Activated naive CD4-positive, alpha-beta T cell treated with anti-CD3 and anti-CD28 coated beads, Interleukin-2, amount 50 U/mL, for 24 hours (primary cell): ENCODE measurements at regions not wholly inside any gene's neighbourhood (a gene's known extent, or its start where the extent isn't known, plus 50 kb on each side); places are given as distances from the start of the nearest gene placed in this dataset.

Experiments used
- H3K27ac Mint-ChIP-seq: one replicate; pipeline ENCODE4 v1.8.0; 2021; ENCODE audit warnings: mild to moderate bottlenecking, mixed read lengths
- H3K27me3 Mint-ChIP-seq: one replicate; pipeline ENCODE4 v1.8.0; 2021; ENCODE audit warnings: mixed read lengths
- H3K36me3 Mint-ChIP-seq: one replicate; pipeline ENCODE4 v1.8.0; 2021; ENCODE audit warnings: mixed read lengths
- H3K4me1 Mint-ChIP-seq: one replicate; pipeline ENCODE4 v1.8.0; 2021; ENCODE audit warnings: mixed read lengths
- H3K4me3 Mint-ChIP-seq: one replicate; pipeline ENCODE4 v1.8.0; 2021; ENCODE audit warnings: mild to moderate bottlenecking, mixed read lengths
- H3K9me3 Mint-ChIP-seq: one replicate; pipeline ENCODE4 v1.8.0; 2021; ENCODE audit warnings: mixed read lengths

DNA sequence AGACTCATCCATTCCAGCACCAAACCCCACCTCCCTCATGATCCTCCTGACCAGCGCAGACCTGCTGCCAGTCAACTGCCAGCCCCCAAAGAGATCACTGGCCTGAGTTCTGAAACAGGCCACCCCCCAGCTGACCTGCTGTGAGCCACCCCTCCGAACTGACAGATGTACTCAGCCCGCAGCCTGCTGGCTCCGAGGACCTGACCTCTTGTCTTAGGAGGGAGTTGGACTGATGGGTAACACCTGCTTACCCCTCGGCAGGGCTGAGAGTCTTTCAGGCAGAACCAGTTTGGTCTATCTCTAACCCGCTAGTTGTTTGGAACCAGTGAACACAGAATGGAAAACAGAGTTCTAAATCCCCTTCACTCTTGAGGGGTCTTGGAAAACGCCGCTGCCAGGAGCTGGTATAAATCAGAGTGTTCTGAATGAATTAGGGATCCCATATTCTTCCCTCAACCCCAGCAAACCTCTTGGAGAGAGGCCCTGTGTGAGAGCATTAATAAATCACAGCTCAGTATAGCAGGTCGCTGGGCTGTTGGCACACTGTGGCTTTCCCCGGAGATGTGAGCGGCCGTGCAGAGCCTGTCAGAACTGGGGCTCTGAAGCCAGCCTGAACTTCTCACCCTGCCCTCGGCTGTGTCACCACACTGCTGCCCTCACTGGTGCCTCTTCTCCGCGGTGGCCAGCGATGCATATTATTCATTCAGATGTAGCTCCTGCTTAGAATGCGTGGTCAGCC is 165.1 kb upstream of the NCAM1 start:
- Mint-ChIP-seq H3K27me3 (peaks cover 4% of the 10 kb centered on the region), H3K4me1 (no peaks in the 10 kb centered on the region), H3K27ac (no peak overlapping the region), H3K4me3 (no peak overlapping the region), H3K36me3 (no peaks in the 10 kb centered on the region), H3K9me3 (no peaks in the 10 kb centered on the region)

DNA sequence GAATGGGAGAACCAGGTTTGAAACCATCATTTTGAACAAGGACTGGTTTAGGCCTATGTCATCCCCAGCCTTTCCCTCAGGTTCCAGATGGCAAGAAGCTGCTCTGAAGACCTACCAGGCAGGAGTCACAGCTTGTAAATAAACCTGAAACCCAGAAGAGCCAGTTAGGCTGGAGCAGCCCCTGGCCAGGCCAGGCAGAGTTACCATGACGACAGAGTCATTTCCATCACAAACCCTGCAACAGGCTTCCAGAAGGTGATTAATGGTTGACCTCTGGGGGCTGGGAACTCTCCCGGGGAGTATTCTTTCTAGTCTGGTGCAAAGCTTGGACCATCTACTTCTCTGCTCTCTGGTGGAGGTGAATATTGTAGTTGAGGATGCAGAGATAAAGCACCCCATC is 164.1 kb upstream of the NCAM1 start:
- Mint-ChIP-seq H3K27me3 (peaks cover 6% of the 10 kb centered on the region), H3K4me1 (no peaks in the 10 kb centered on the region), H3K4me3 (no peak overlapping the region), H3K27ac (no peak overlapping the region), H3K36me3 (no peaks in the 10 kb centered on the region), H3K9me3 (no peaks in the 10 kb centered on the region)

- H3K27ac Mint-ChIP-seq, result no peak overlapping the region
- peaks cover 8% of the 10 kb centered on the region for H3K27me3 Mint-ChIP-seq
- H3K4me3 Mint-ChIP-seq, result no peak overlapping the region
- H3K9me3 Mint-ChIP-seq, result no peaks in the 10 kb centered on the region
- no peaks in the 10 kb centered on the region for H3K4me1 Mint-ChIP-seq
- no peaks in the 10 kb centered on the region for H3K36me3 Mint-ChIP-seq
Observed at GRCh38 chr11:112797648-112798293, 163.4 kb upstream of the NCAM1 start.

DNA sequence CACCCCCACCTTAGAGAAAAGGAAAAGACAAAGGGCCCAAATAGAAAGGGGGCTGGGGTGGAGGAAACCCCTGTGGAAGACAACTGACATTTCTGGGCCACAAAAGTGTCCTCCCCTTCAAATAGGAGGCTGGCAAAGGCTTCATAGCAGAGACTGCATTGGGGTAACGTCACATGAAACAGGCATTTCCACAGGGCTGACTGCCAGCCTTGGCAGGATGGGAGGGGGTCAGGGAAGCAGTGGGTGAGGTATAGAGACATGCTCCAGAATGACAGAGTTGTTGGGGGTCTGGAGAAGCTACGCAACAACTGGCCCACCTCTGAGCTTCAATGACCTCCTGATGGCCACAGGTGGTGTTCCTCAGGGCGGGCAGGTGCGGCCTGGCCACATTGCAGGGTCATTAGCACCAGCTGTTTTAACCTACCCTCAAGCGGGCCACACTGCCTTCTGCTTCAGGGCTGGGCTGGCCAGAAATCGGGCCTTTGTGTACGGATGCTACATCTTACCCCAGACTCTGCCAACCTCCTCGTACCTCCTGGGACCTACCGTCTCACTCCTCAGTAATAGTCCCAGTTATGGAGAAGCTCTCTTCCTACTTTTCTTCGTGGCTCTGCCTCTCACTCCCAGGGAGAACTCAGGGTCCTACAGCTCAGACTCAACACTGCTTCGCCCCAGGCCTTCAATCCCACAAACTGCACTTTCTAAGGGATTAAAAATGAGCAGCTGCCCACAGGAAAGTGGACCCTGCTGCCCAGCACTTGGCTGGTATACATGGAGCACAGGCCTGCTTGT is 160.0 kb upstream of the NCAM1 start:
- Mint-ChIP-seq H3K36me3 (no peaks in the 10 kb centered on the region), H3K27me3 (peaks cover 8% of the 10 kb centered on the region), H3K4me3 (no peak overlapping the region), H3K27ac (no peak overlapping the region), H3K9me3 (no peaks in the 10 kb centered on the region), H3K4me1 (no peaks in the 10 kb centered on the region)

DNA sequence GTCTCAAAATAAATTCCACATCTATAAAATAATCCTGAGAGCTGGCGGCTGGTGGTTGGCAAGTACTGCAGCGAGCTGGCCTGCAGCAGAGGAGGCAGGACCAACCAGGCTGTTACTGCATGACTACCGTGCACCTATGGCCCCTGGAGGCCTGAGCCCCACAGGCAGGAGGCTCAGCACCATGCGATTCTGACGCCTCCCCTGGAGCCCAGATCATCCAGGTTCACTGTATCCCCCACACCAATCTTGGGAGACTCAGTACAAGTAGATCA is 159.5 kb upstream of the NCAM1 start:
- H3K27me3 Mint-ChIP-seq, result peaks cover 8% of the 10 kb centered on the region
- no peaks in the 10 kb centered on the region for H3K4me1 Mint-ChIP-seq

GRCh38 chr11:112805658-112806057 is 155.6 kb upstream of the NCAM1 start:
- H3K27me3 Mint-ChIP-seq, result peaks cover 4% of the 10 kb centered on the region
- H3K4me1 Mint-ChIP-seq, result no peaks in the 10 kb centered on the region
- H3K27ac Mint-ChIP-seq, result no peak overlapping the region
- no peaks in the 10 kb centered on the region for H3K9me3 Mint-ChIP-seq
- no peak overlapping the region for H3K4me3 Mint-ChIP-seq
- no peaks in the 10 kb centered on the region for H3K36me3 Mint-ChIP-seq

More for the DNA sequence above, 159.5 kb upstream of the NCAM1 start:
- Mint-ChIP-seq H3K9me3 (no peaks in the 10 kb centered on the region), H3K4me3 (no peak overlapping the region), H3K36me3 (no peaks in the 10 kb centered on the region), H3K27ac (no peak overlapping the region)

DNA sequence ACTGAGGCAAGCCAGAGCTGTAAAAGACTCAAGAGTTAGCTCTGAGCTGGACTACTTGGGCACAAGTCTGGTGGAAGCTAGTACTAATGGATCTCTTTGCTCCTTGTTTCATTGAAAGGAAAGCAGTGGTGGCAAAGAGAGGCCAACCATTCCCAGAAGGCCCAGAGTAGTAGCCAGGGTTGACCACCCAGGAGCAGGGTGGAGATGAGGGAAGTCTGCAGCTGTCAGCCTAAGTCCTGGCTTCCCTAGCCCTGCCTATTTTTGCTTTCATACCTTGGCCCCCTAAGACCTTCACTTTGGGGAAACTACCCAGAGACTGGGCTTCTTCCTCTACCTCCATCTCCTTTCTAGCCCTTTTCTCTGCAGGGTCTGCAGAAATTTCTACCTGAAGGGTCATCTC is 155.0 kb upstream of the NCAM1 start:
- Mint-ChIP-seq H3K4me1 (no peaks in the 10 kb centered on the region), H3K27ac (no peak overlapping the region), H3K27me3 (peaks cover 4% of the 10 kb centered on the region), H3K4me3 (no peak overlapping the region), H3K9me3 (no peaks in the 10 kb centered on the region), H3K36me3 (no peaks in the 10 kb centered on the region)

DNA sequence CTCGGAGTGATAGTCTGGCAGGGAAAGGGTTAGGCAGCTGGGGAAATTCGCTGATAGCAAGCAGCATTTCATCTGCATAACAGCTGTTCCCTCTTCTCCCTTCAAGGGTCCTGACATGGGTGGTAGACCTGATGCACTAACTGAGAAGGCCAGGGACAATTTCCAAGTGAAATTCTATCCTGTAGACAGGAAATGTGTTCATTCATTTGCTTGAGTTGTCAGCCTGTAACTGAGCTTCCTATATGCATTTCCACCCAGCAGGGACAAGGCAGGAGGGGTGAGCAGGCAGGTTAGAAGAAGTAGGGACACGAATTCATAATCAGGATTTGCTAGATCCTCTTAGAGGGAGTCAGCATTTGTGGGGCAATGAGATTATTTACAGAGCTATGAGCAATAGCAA is 154.3 kb upstream of the NCAM1 start:
- H3K27me3 Mint-ChIP-seq, result peaks cover 4% of the 10 kb centered on the region
- H3K4me3 Mint-ChIP-seq, result no peak overlapping the region
- H3K27ac Mint-ChIP-seq, result no peak overlapping the region
- no peaks in the 10 kb centered on the region for H3K4me1 Mint-ChIP-seq
- no peaks in the 10 kb centered on the region for H3K9me3 Mint-ChIP-seq
- H3K36me3 Mint-ChIP-seq, result no peaks in the 10 kb centered on the region

DNA sequence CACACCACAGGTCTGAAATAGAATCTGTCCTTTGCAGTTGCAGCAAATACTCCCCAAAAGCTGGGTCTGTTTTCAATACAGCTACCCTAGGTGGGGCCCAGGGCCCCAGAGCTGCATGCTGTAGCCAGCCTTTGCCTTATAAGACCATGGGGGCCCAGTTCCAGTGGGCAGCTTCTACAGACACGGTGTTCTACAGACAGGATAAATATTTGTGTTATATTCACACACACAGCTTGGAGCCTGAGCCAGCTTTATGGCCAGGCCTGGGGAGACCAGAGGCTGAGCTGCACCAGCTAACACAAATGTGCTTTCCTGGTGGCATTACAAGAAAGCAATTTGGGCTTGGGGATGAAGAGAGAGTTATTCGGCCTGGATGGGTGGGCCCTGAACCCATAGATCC is 151.8 kb upstream of the NCAM1 start:
- Mint-ChIP-seq H3K9me3 (no peaks in the 10 kb centered on the region), H3K36me3 (no peaks in the 10 kb centered on the region), H3K27ac (no peak overlapping the region), H3K4me3 (no peak overlapping the region), H3K4me1 (no peaks in the 10 kb centered on the region), H3K27me3 (no peaks in the 10 kb centered on the region)

DNA sequence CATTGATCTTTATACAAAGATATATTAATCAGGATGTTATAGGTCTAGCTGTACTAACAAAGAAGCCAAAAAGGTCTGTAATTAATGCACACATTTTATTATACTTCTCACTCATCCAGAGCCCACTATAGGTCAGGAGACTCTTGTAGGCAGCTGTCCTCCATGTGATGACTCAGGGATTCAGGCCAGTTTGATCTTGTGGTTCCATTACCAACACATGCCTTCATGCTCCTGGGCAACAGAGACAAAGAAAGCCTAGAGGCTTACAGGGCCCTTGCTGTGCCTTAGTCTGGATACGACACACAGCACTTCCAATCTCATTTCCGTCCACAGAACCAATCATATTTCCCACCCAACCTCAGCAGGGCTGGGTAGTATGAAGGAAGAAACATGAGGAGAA is 150.3 kb upstream of the NCAM1 start:
- H3K27me3 Mint-ChIP-seq, result no peaks in the 10 kb centered on the region
- H3K36me3 Mint-ChIP-seq, result no peaks in the 10 kb centered on the region
- no peak overlapping the region for H3K4me3 Mint-ChIP-seq
- no peak overlapping the region for H3K27ac Mint-ChIP-seq
- no peaks in the 10 kb centered on the region for H3K9me3 Mint-ChIP-seq
- H3K4me1 Mint-ChIP-seq, result no peaks in the 10 kb centered on the region

- Mint-ChIP-seq H3K4me3 (no peak overlapping the region), H3K4me1 (no peaks in the 10 kb centered on the region), H3K27ac (no peak overlapping the region), H3K27me3 (no peaks in the 10 kb centered on the region), H3K9me3 (no peaks in the 10 kb centered on the region), H3K36me3 (no peaks in the 10 kb centered on the region)
Observed at GRCh38 chr11:112811783-112812182, 149.4 kb upstream of the NCAM1 start.

- H3K27ac Mint-ChIP-seq, result no peak overlapping the region
- no peaks in the 10 kb centered on the region for H3K9me3 Mint-ChIP-seq
- H3K27me3 Mint-ChIP-seq, result no peaks in the 10 kb centered on the region
- no peaks in the 10 kb centered on the region for H3K36me3 Mint-ChIP-seq
- H3K4me3 Mint-ChIP-seq, result no peak overlapping the region
- no peaks in the 10 kb centered on the region for H3K4me1 Mint-ChIP-seq
Observed at GRCh38 chr11:112812729-112813128, 148.5 kb upstream of the NCAM1 start.

- H3K4me3 Mint-ChIP-seq, result no peak overlapping the region
Observed at GRCh38 chr11:112814168-112814567, 147.1 kb upstream of the NCAM1 start.

GRCh38 chr11:112817376-112817775 is 143.8 kb upstream of the NCAM1 start:
- H3K4me3 Mint-ChIP-seq, result no peak overlapping the region
- no peak overlapping the region for H3K27ac Mint-ChIP-seq
- no peaks in the 10 kb centered on the region for H3K4me1 Mint-ChIP-seq
- H3K36me3 Mint-ChIP-seq, result no peaks in the 10 kb centered on the region
- H3K27me3 Mint-ChIP-seq, result peaks cover 4% of the 10 kb centered on the region
- no peaks in the 10 kb centered on the region for H3K9me3 Mint-ChIP-seq

More at GRCh38 chr11:112814168-112814567, 147.1 kb upstream of the NCAM1 start:
- Mint-ChIP-seq H3K27ac (no peak overlapping the region), H3K4me1 (no peaks in the 10 kb centered on the region), H3K9me3 (no peaks in the 10 kb centered on the region), H3K36me3 (no peaks in the 10 kb centered on the region), H3K27me3 (peaks cover 2% of the 10 kb centered on the region)

DNA sequence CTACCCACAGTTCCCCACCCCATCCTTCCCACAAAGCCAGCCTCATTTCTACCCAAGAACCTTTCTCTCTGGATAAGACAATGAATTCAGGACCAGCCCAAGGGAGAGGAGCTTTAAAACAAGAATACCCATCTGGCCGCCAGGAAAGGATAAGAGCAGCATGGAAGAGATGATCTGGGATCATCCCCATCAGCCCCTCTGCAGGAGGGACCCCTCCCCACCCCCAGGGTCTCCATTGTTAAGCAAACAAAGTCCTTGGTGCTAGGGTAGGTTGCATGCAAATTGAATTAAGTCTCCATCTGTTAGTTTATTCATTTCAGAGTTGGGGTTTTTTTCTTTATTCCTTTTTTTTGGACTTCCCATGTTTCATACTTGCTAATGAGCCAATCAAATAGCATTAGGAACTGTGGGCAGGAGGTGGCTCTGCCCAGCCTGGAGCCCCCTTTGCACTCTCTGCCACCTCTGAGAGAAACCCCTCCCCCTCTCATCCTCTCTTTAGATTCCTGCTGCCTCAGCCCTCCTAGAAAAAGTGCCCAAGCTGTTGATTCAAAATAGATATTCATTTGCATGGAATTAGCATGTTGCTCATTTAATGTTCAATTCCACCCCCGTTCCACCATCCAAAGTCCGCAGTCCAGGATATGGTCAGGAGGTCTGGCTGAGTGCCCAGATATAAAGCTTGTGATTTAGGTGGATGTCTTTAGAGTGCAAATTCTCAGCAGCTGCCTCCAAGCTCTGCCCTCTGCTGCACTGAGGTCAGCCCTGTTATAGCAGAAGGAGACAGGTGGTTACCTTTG is 138.5 kb upstream of the NCAM1 start:
- Mint-ChIP-seq H3K4me1 (no peaks in the 10 kb centered on the region), H3K27me3 (peaks cover 9% of the 10 kb centered on the region), H3K36me3 (no peaks in the 10 kb centered on the region), H3K27ac (no peak overlapping the region), H3K4me3 (no peak overlapping the region), H3K9me3 (no peaks in the 10 kb centered on the region)

- no peaks in the 10 kb centered on the region for H3K36me3 Mint-ChIP-seq
- H3K27ac Mint-ChIP-seq, result no peak overlapping the region
- no peaks in the 10 kb centered on the region for H3K9me3 Mint-ChIP-seq
- H3K4me1 Mint-ChIP-seq, result no peaks in the 10 kb centered on the region
- peaks cover 8% of the 10 kb centered on the region for H3K27me3 Mint-ChIP-seq
- H3K4me3 Mint-ChIP-seq, result no peak overlapping the region
Observed at GRCh38 chr11:112826026-112826425, 135.2 kb upstream of the NCAM1 start.
